ENCODE measurements at regions not wholly inside any gene's neighbourhood (a gene's known extent, or its start where the extent isn't known, plus 50 kb on each side); places are given as distances from the start of the nearest gene placed in this dataset.

DNA sequence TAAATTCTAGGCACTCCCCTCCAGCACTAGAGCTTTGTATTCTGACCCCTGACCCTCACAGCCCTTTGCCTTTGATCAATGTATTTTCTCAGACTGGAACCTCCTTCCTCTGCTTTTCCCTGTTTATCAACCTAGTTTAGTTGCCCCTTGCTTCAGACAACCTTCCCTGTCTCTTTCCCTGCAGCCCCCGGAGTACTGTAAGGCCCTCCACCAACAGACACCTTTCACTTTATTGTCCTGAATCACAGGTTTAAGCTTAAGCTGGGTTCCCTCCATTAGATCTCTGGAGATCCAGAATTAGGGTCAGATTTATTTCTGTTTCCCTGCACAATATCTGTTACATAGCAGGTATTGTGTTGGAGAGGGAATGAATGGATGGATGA, 140.2 kb downstream of the DDX1 start:
- no peak for TF ChIP-seq CTCF (IDR thresholded peaks at IDR 0.05; ENCODE audit: control extremely low read depth in 1 of 3, insufficient read depth in 1 of 3, low read depth in 1 of 3, low read length in 3 of 3)
- TF ChIP-seq SIN3A (conservative IDR thresholded peaks at IDR 0.05 in 1 of 2, IDR thresholded peaks at IDR 0.05 in 1 of 2; ENCODE audit: low read depth in 1 of 2, low read length in 2 of 2) = no peak
- TF ChIP-seq SIX5 (IDR thresholded peaks at IDR 0.05; ENCODE audit: low read depth, low read length) = no peak
- no peak for TF ChIP-seq KDM4A (IDR thresholded peaks at IDR 0.05; ENCODE audit: low read depth, low read length, severe bottlenecking)
